SK-N-SH treated with all-trans-retinoic acid at 6 μM for 48 hours (cell line): ENCODE measurements at regions not wholly inside any gene's neighbourhood (a gene's known extent, or its start where the extent isn't known, plus 50 kb on each side); places are given as distances from the start of the nearest gene placed in this dataset.

Experiments
- ATAC-seq: fragments of 200-7000 bp; cut with Tn5 transposase; 3 replicates; pipeline ENCODE4 v1.9.1; 2020; ENCODE audit warnings: mild to moderate bottlenecking, moderate library complexity
- ARNTL ChIP-seq: fragments of 450-650 bp; formaldehyde crosslinking; IDR thresholded peaks from 2 replicates; pipeline ENCODE4 v1.5.0; 2020; ENCODE audit warnings: low read depth, mild to moderate bottlenecking, moderate library complexity, borderline replicate concordance
- CREB5 ChIP-seq: fragments of 250-450 bp; sonication (Bioruptor Pico); IDR thresholded peaks from 2 replicates; pipeline ENCODE4 v1.5.1; 2020; ENCODE audit warnings: low read depth, mild to moderate bottlenecking, moderate library complexity
- CSDC2 ChIP-seq: fragments of 250-450 bp; sonication (Bioruptor Pico); IDR thresholded peaks from 2 replicates; pipeline ENCODE4 v1.5.0; 2020; ENCODE audit warnings: mild to moderate bottlenecking, moderate library complexity
- ESRRG ChIP-seq: fragments of 250-450 bp; sonication (Bioruptor Pico); IDR thresholded peaks from 2 replicates; pipeline ENCODE4 v1.6.1; 2021; ENCODE audit warnings: mild to moderate bottlenecking
- GLIS3 ChIP-seq: fragments of 250-450 bp; sonication (Bioruptor Pico); IDR thresholded peaks from 2 replicates; pipeline ENCODE4 v1.5.0; 2020; ENCODE audit warnings: mild to moderate bottlenecking, moderate library complexity
- ISL1 ChIP-seq: fragments of 250-450 bp; sonication (Bioruptor Pico); IDR thresholded peaks from 2 replicates; pipeline ENCODE4 v2.1.2; 2022; ENCODE audit warnings: mild to moderate bottlenecking, moderate library complexity
- OSR1 ChIP-seq: fragments of 250-450 bp; sonication (Bioruptor Pico); IDR thresholded peaks from 2 replicates; pipeline ENCODE4 v1.8.0; 2022; ENCODE audit warnings: moderate library complexity, mild to moderate bottlenecking, inconsistent platforms
- PATZ1 ChIP-seq: fragments of 250-450 bp; sonication (Bioruptor Pico); IDR thresholded peaks from 2 replicates; pipeline ENCODE4 v1.8.0; 2020; ENCODE audit warnings: mild to moderate bottlenecking, moderate library complexity, borderline replicate concordance
- POU6F1 ChIP-seq: fragments of 250-450 bp; sonication (Bioruptor Pico); IDR thresholded peaks from 2 replicates; pipeline ENCODE4 v1.8.0; 2021; ENCODE audit warnings: low read depth, mild to moderate bottlenecking, moderate library complexity, borderline replicate concordance
- RARB ChIP-seq: fragments of 250-450 bp; sonication (Bioruptor Pico); IDR thresholded peaks from 2 replicates; pipeline ENCODE4 v1.8.0; 2021; ENCODE audit warnings: mild to moderate bottlenecking, moderate library complexity
- SNAI2 ChIP-seq: fragments of 250-450 bp; sonication (Bioruptor Pico); IDR thresholded peaks from 2 replicates; pipeline ENCODE4 v1.5.0; 2020; ENCODE audit warnings: mild to moderate bottlenecking, moderate library complexity
- TCF4 ChIP-seq: fragments of 250-450 bp; sonication (Bioruptor Pico); IDR thresholded peaks from 2 replicates; pipeline ENCODE4 v1.8.0; 2021; ENCODE audit warnings: mild to moderate bottlenecking, moderate library complexity, borderline replicate concordance
- TSHZ2 ChIP-seq: fragments of 250-450 bp; sonication (Bioruptor Pico); IDR thresholded peaks from 2 replicates; pipeline ENCODE4 v1.5.0; 2020; ENCODE audit warnings: mild to moderate bottlenecking, moderate library complexity
- ZC3H10 ChIP-seq: fragments of 250-450 bp; sonication (Bioruptor Pico); IDR thresholded peaks from 2 replicates; pipeline ENCODE4 v1.5.1; 2021; ENCODE audit warnings: mild to moderate bottlenecking, moderate library complexity
- ZFP3 ChIP-seq: fragments of 250-450 bp; sonication (Bioruptor Pico); IDR thresholded peaks from 2 replicates; pipeline ENCODE4 v1.5.0; 2020; ENCODE audit warnings: mild to moderate bottlenecking, moderate library complexity
- ZFP30 ChIP-seq: fragments of 450-650 bp; formaldehyde crosslinking; IDR thresholded peaks from 2 replicates; pipeline ENCODE4 v1.5.0; 2022; ENCODE audit warnings: mild to moderate bottlenecking, moderate library complexity
- ZNF565 ChIP-seq: fragments of 450-650 bp; formaldehyde crosslinking; conservative IDR thresholded peaks from 2 replicates; pipeline ENCODE4 v1.5.0; 2020; ENCODE audit warnings: low read depth, mild to moderate bottlenecking, moderate library complexity
- ZNF70 ChIP-seq: fragments of 450-650 bp; formaldehyde crosslinking; IDR thresholded peaks from 2 replicates; pipeline ENCODE4 v1.5.0; 2020; ENCODE audit warnings: mild to moderate bottlenecking, moderate library complexity
- ZNF8 ChIP-seq: fragments of 450-650 bp; formaldehyde crosslinking; IDR thresholded peaks from 2 replicates; pipeline ENCODE4 v1.5.0; 2020; ENCODE audit warnings: mild to moderate bottlenecking, moderate library complexity

- no peak for TF ChIP-seq PATZ1
- no peak for TF ChIP-seq ARNTL (CRISPR knock-in tag)
- no peak for TF ChIP-seq GLIS3
Observed at GRCh38 chr3:176431991-176432390, 765.3 kb downstream of the TBL1XR1 start (continued).

GRCh38 chr3:176431038-176431418, 766.3 kb downstream of the TBL1XR1 start:
- TF ChIP-seq TCF4 (CRISPR knock-in tag) (no peak), ARNTL (CRISPR knock-in tag) (no peak), ZC3H10 (CRISPR knock-in tag) (no peak), GLIS3 (no peak), POU6F1 (CRISPR knock-in tag) (no peak), ZNF70 (CRISPR knock-in tag) (no peak), RARB (no peak), ZNF8 (CRISPR knock-in tag) (no peak), OSR1 (CRISPR knock-in tag) (no peak), ZFP30 (no peak), TSHZ2 (CRISPR knock-in tag) (no peak), ZFP3 (no peak), SNAI2 (CRISPR knock-in tag) (no peak), CSDC2 (CRISPR knock-in tag) (no peak), ISL1 (CRISPR knock-in tag) (no peak)
- ATAC-seq: no peak

- no peak for ATAC-seq
- TF ChIP-seq ZFP30 (no peak), SNAI2 (CRISPR knock-in tag) (no peak), GLIS3 (no peak)
Observed at GRCh38 chr3:176430244-176431037, 766.8 kb downstream of the TBL1XR1 start.

GRCh38 chr3:176428552-176428951, 768.7 kb downstream of the TBL1XR1 start:
- TF ChIP-seq SNAI2 (CRISPR knock-in tag) (no peak), CREB5 (CRISPR knock-in tag) (no peak), TSHZ2 (CRISPR knock-in tag) (no peak), RARB (no peak), ZNF565 (no peak), ZC3H10 (CRISPR knock-in tag) (no peak), ARNTL (CRISPR knock-in tag) (no peak), ESRRG (CRISPR knock-in tag) (no peak), TCF4 (CRISPR knock-in tag) (no peak), ZNF8 (CRISPR knock-in tag) (no peak)
- ATAC-seq: no peak
